ENCODE measurements at regions not wholly inside any gene's neighbourhood (a gene's known extent, or its start where the extent isn't known, plus 50 kb on each side); places are given as distances from the start of the nearest gene placed in this dataset.
"Not testable (repeated sequence)": the region's sequence is repeated elsewhere in the genome, so short reads cannot be mapped to it uniquely, and the experiment has no call there.

DNA sequence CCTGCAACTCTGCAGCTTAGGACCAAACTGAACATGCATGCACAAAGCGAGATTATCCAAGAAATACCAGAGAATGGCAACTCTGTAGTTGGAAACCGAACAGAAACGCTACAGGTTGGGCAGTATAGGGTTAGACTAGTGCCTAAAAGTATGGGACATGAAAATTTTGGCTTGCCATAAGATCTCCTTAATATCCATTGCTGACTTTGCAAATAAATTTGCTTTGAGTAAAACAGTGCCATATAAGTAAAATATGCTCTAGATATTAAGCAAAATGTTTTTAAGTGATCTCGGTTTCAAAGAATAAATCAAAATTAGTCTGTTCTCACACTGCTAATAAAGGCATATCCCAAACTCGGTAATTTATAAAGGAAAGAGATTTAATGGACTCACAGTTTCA, 456.0 kb downstream of the PRDM9 start:
- DNase-seq (ENCODE audit: extremely low read depth, low read depth), result no peak

DNA sequence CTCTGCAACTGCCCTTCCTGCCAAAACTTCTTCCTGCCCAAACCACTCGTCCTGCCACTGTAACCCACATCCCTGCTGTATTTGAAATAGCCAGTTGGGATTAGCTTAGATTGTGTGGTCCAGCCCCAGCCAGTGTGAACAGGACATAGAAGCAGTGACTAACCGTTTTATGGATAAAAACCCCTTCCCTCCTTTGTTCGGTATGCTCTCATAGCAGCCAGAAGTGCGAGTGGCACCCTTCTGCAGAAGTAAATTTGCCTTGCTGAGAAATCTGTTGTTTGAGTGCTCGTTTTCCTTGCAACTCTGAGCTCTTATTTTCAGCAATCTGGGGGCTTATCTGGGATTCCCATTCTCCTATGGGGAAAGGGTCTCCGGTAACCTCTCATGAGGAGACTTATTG, 470.0 kb downstream of the PRDM9 start:
- DNase-seq (ENCODE audit: extremely low read depth, low read depth), result no peak

DNA sequence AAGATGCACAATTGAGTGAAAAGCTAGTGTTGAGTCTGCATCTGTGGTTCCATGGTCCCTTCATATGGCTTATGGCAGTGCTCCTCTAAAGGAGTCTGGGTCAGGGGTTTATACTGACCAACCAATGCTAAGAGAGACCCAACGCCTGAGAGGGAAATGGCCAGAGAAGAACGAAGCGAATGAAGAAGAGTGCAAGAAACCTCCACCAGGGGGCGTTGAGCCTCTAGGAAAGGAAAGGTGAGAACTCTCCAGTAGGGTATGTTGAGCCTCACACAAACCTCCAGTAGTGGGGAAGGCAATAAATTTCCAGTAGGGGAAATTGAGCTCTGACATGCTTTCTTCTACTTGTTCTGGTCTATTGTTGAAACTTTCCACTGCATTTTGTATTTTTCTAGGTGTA, 470.6 kb downstream of the PRDM9 start:
- no peak for DNase-seq (ENCODE audit: extremely low read depth, low read depth)

DNA sequence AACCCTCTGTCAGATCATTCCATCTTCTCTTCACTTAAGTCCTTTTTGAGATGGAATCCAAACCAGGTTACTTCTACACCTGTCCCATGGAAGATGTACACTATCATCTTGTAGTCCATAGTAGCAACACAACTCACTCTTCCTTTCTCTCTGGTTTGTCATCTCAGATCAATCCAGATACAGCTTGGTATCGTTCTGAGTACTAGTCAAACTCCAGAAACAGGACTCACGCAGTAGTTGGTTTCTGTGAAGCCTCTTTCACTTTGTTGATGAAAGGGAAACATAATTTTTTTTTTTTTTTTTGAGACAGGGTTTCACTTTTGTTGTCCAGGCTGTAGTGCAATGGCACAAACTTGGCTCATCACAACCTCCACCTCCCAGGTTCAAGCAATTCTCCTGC, 484.0 kb downstream of the PRDM9 start:
- no peak for DNase-seq (ENCODE audit: extremely low read depth, low read depth)

DNA sequence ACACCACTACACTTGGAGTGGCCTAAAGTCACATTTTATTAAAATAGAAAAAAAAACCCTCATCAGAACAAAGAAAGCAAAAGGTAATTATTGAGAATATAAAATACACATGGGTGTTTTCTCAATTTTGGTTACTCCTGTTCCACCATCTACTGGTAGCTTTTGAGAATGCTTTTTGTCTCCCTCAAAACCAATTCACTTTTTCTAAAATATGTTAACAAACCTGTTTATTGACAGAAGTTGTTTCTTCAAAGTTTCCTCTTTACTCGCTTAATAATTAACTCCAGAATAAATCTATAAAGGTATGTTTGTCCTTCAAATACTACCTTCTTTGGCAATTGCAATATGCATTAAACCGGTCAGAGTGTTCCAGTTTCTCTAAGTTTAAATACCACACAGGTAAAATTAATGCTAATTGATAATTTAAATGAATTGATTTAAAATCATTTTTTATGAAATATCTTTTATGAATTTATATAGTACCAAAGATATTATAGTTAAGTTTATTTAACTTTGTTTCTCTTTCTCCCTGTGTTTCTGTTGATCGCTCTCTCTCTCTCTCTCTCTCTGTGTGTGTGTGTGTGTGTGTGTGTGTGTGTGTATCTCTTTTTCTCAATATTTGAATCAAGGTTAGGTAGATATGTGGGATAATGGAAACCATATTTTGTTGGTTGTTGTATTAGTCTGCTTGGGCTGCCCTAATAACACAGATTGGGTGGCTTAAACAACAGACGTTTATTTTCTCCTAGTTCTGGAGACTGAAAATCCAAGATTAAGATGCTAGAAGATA, 487.4 kb downstream of the PRDM9 start:
- no peak for DNase-seq (ENCODE audit: extremely low read depth, low read depth)

DNA sequence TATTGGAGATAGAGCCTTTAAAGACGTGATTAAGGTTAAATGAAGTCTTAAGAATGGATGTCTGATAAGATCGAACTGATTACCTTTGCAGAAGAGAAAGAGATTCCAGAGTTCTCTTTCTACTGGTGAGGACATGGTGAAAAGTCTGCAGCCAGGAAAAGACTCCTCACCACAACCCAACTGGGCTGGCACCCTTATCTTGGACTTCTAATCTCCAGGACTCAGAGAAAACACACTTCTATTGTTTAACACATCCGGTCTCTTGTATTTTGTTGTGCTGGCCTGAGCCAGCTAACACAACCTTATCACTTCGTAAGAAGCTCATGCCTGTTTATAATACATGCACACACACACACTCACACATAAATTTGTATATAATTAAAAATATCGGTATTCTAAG, 489.1 kb downstream of the PRDM9 start:
- no peak for DNase-seq (ENCODE audit: extremely low read depth, low read depth)

DNA sequence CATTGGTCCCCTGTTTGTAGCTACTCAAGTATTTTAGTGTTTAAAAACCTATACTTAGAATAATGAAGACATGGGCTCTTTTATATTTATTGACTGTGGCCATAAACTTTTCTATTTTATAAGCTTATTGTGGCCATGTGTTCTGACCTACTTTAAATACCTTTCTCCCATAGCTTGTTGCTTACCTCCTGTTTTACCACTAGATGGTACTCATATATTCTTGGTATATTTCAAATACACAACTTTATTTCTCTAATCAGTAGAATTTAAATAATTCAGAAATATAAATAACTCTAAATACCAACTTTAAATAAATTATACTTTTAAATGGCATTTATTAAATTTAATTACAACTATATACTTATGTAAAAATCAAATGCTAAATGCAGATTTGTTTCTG, 498.0 kb downstream of the PRDM9 start:
- peak; percentile 5 for DNase-seq (ENCODE audit: extremely low read depth, low read depth)

DNA sequence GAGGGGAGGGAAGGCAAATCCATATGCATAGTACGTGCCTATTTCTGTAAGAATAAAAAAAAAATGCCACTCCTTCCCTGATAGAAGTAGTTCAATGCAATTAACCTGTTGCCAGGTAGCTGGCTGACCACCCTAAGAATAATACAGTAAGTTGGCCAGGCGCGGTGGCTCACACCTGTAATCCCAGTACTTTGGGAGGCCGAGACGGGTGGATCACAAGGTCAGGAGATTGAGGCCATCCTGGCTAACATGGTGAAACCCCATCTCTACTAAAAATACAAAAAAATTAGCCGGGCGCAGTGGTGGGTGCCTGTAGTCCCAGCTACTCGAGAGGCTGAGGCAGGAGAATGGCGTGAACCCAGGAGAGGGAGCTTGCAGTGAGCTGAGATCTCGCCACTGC, 510.3 kb downstream of the PRDM9 start:
- DNase-seq (ENCODE audit: extremely low read depth, low read depth), result not testable (repeated sequence)

DNA sequence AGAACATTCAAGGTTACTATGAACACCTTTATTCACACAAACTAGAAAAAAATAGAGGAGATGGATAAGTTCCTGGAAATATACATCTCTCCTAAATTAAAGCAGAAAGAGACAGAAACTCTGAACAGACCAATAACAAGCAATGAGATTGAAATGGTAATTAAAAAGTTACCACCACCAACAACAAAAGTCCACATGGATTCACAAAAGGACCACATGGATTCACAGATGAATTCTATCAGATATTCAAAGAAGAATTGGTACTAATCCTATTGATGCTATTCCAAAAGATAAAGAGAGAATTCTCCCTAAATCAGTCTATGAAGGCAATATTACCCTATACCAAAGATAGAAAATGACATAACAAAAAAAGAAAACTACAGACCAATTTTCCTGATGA, 518.9 kb downstream of the PRDM9 start:
- no peak for DNase-seq (ENCODE audit: extremely low read depth, low read depth)

DNA sequence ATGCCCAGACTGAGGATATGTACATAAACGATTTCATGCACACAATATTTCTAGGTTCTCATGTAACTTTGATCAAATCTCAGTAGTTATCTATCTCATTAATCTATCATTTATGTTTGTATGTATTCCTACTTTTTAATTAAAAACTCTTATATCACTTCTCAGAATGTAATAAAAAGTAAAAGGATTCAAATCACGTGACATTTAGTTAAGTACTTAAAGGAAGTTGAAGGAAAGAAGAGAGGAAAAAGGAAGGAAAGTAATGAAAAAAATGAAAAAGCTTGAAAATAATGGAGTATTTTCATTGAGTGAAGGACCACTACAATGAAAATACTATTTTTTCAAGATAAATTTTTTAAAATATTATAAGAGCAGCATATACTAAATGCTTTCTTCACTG, 535.3 kb downstream of the PRDM9 start:
- DNase-seq (ENCODE audit: extremely low read depth, low read depth), result no peak

DNA sequence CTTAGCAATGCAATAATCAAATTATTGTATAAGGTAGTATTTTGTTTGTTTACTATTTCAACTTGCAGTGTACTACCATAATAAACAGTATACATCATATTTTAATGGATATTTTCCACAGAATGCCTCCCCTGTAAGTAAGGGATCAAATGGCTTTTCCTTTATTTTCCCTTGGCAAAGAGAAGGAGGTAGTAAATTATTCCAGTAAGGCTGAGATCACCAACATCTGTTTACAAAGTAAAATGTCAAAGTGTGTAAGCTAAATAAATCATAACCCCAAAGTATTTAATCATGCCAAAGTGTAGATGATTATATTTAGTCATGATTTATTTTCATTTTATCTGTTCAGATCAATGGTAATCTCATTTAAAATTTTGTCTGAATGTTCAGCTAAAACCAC, 537.6 kb downstream of the PRDM9 start:
- DNase-seq (ENCODE audit: extremely low read depth, low read depth), result no peak

DNA sequence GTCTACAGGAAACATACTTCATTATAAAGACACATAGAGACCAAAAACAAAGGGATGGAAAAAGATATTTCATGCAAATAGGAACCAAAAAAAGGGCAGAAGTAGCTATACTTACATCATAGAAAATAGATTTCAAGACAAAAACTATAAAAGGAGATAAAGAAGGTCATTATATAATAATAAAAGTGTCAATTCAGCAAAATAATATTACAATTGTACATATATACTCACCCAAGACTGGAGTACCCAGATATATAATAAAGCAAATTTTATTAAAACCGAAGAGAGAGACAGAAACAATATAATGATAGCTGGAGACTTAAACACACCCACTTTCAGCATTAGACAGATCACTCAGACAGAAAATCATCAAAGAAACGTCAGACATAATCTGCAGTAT, 546.3 kb downstream of the PRDM9 start:
- DNase-seq (ENCODE audit: extremely low read depth, low read depth), result no peak

DNA sequence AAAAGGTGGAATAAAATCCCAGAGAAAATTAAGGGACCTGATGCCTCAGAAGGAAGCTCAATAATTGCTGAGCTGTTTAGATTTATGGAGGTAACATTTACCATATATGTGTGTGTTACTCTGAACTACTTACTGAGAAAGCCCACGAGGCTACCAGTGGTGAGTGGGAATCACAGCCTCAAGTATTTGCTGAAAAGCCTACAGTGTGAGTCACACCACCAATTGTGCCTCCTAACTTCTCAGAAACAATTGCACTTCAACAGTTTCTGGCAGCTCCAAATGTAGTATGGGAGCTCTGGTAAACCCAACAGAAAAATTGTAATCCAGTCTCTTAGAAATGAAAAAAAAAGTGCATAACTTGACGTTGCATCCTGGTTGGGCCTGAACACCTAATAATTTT, 551.6 kb downstream of the PRDM9 start:
- DNase-seq (ENCODE audit: extremely low read depth, low read depth), result no peak

DNA sequence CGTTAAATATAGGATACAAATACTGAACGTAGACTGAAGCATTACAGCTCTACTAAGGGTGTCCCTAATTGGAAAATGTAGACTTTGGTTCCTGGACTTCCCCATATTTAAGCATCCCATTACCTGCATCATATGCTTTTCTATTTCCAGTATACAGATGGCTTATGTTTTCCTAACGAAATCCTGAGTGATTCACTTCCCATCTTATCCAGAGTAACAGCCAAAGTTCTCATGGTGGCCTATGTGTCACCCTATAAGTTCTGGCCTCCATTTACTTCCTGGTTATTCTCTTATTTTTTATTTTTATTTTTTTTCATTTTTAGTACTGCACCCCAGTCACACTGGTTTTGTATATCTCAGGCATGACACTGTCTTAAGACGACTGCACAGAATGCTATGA, 552.3 kb downstream of the PRDM9 start:
- no peak for DNase-seq (ENCODE audit: extremely low read depth, low read depth)

DNA sequence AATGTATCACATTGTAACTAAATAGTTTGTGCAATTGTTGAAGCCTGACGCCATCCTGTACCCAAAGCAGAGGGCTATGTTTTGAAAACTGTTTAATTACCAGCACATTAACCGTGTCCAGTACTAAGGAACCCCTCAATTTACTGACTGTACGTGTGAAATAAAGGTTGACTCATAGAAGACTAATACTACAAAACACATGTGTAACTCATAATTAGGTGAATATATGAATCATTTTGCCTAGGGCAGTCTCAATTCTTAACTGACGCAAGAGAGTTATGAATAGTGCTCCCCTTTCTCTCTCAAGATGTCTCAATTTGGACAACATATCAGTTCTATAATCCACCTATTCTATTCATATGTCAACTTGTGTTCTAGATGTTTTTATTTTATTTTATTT, 558.4 kb downstream of the PRDM9 start:
- DNase-seq (ENCODE audit: extremely low read depth, low read depth), result no peak

DNA sequence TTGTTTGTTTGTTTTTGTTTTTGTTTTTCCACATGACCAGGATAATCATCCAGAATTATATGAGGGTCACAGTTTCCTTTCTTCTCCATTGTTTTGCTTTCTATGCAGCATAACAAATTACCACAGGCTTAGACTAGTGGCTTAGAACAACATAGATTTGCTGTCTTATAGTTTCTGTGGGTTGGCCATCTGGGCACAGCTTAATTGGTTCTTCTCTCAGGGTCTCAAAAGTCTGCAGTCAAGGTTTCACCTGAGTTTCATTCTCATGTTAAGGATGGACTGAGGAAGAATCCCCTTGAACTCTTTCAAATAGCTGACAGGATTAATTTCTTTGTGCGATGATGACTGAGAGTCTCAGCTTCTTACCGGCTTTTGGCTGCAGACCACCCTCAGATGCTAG, 559.8 kb downstream of the PRDM9 start:
- no peak for DNase-seq (ENCODE audit: extremely low read depth, low read depth)

DNA sequence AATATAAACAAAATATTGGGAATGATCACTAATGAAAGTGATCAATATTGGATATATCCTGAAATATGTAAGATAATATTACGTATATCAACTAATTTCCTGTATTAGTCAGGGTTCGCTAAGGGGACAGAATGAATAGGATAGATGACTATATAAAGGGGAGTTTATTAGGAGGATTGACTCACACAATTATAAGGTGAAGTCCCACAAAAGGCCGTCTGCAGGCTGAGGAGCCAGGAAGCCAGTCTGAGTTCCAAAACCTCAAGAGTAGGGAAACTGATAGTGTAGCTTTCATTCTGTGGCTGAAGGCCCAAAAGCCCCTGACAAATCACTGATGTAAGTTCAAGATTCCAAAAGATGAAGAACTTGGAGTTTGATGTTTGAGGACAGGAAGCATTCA, 561.1 kb downstream of the PRDM9 start:
- DNase-seq (ENCODE audit: extremely low read depth, low read depth), result no peak

DNA sequence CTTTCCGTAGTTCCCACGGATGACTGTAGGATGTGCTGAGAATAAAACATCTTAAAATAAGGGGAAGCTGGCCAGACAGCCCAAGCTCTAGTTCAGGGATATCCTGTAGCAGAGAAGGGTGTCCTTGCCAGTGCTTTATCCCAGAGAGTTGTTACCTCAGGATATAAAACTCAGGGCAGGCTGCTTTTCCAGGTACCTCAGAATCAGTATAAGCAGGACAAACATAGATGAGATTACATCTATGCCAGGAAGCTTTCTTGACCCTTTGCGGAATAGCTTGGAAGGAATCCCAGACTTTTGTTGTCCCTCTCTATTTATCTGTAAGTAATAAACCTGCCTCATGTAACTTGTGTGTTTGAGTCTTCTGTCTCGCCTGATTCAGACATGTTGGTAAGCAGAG, 565.7 kb downstream of the PRDM9 start:
- no peak for DNase-seq (ENCODE audit: extremely low read depth, low read depth)

DNA sequence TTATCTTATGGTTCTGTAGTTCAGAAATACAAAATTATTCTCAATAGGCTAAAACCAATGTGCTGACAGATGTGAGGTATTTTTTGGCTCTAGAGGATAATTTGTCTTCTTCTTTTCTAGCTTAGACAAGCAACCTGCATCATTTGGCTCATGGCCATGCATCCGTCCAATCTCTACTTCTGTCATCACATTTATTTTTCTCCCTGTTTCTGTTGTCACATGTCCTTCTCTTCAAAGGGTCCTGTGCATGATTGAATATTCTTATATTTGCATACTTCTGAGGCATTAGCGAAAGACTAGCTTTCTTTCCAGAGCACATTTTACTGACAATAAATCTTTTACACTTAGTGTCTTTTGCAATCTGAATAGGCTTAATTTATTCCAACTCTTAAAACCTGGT, 564.7 kb downstream of the CDH10 start:
- no peak for DNase-seq (ENCODE audit: extremely low read depth, low read depth)

DNA sequence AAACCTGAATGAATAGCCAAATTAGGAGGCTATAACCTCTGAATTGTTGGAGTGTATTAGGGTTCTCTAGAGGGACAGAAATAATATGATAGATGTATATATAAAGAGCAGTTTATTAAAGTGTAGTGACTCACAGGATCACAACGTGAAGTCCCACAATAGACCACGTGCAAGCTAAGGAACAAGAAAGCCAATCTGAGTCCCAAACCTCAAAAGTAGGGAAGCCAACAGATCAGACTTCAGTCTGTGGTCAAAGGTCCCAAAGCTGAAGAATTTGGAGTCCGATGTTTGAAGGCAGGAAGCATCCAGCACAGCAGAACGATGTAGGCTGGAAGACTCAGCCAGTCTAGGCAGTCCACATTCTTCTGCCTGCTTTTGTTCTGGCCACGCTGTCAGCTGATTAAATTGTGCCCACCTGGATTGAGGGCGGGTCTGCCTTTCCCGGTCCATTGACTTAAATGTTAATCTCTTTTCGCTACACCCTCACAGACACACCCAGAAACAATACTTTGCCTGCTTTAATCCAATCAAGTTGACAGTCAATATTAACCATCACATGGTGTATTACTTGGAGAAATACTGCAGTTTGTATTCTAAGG, 550.6 kb downstream of the CDH10 start:
- no peak for DNase-seq (ENCODE audit: extremely low read depth, low read depth)

DNA sequence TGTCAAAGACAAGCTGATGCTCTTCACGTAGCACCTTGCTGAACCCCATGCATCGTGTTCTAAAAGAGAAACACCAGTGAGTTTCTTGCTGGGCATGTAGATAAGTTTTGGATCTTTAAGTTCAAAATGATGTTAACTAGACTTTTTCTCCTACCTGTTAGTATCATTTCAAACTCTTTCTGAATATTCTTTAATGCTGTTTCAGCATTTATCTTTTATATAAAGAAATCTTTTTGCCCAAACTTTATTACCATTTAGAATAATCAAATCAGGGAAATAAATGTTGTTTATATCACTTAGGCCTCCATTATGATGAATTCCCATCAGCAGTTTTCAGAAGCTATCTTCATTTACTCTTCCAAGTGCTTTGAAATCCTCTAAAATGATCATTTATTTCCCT, 542.8 kb downstream of the CDH10 start:
- no peak for DNase-seq (ENCODE audit: extremely low read depth, low read depth)

DNA sequence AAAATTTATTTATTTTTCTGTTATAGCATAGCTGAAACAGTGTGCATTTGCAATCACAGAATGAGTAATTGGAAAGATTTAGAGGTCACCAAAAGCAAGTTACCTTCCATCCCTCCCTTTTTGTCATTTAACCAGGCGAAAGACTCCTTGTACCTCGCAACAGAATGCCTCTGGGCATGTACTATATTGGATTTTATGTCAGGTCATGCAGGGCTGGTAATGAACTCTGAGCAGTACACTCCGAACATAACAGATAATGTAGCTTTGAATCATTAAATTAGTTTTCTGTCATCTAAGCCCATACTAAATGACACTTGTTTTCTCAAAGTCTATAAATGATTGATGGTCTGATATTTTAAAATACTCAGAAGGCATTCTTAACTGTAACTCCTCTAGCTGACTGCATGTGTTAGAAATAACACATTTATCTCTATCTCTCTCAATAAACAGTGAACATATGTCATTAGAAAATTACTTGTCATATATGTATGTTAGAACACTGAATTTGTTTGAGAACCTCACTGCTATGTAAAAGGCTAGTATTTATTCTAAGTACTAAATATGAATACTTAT, 541.2 kb downstream of the CDH10 start:
- DNase-seq (ENCODE audit: extremely low read depth, low read depth), result no peak
